HG03095 (cell line): ENCODE measurements at regions not wholly inside any gene's neighbourhood (a gene's known extent, or its start where the extent isn't known, plus 50 kb on each side); places are given as distances from the start of the nearest gene placed in this dataset.

ENCODE experiments used
- ATAC-seq: cut with Tn5 transposase; IDR thresholded peaks from one replicate; pipeline ENCODE4 v1.9.1; 2021; ENCODE audit warnings: moderate library complexity; ENCODE audit not compliant: unreplicated experiment

DNA sequence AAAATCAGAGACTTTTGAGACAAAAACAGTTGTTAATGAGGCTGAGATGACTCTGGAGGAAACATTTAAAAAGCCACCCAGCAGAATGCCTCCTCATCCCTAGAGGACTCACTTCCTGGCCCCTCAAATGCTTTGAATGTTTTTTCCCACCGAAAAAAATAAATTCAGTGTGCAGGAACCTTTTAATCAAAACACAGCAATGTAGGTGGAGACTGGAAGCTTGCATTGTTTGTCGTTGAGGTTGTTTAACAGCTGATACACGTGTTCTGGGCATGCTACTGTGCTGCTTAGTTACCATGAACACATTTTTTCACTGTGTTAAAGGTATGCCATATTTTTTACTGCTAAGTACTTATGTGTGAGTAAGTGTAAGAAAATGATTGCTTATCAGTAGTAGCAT lies 65.7 kb upstream of the ADCY2 start:
- ATAC-seq, result no peak

- no peak for ATAC-seq
These were observed 64.8 kb upstream of the ADCY2 start for GRCh38 chr5:7331131-7331530.
